GM18868 (cell line): ENCODE measurements at regions not wholly inside any gene's neighbourhood (a gene's known extent, or its start where the extent isn't known, plus 50 kb on each side); places are given as distances from the start of the nearest gene placed in this dataset.

Experiments
- ATAC-seq: cut with Tn5 transposase; IDR thresholded peaks from one replicate; pipeline ENCODE4 v1.9.1; 2021; ENCODE audit warnings: mild to moderate bottlenecking, moderate library complexity; ENCODE audit not compliant: unreplicated experiment

DNA sequence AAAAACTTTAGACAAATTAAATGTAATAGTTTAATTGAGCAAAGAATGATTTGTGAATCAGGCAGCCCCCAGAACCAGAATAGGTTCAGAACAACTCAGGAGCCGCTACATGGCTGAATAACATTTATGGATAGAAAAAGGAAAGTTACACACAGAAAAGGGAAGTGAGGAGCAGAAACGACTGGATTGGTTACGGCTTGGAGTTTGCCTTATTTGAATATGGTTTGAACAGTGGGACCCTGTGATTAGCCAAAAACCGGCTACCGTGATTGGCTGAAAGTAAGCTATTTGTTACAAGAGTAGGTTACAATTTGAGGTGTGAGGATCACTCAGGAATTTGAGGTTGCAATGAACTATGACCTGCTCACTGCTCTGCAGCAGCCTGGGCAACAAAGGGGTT is 1139.8 kb downstream of the CDH11 start:
- no peak for ATAC-seq

DNA sequence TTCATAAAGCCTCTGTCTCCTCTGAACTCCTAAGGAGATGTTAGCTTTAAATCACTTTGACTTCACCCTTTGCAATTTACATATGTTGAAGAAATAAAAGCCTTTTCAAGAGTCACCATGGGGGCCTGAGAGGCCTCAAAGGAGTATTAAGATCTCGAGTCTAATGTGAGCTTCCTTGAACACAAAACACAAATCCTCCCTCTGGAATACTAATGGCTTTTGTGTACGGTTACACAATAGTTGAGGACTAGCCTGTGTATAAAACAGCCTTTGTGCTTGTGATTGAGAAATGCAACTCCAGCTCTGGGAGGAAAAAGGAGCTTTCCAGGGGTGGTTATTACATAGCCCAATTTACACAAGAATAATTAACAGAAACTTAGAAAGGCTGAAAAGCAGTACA is 1140.2 kb downstream of the CDH11 start:
- no peak for ATAC-seq

DNA sequence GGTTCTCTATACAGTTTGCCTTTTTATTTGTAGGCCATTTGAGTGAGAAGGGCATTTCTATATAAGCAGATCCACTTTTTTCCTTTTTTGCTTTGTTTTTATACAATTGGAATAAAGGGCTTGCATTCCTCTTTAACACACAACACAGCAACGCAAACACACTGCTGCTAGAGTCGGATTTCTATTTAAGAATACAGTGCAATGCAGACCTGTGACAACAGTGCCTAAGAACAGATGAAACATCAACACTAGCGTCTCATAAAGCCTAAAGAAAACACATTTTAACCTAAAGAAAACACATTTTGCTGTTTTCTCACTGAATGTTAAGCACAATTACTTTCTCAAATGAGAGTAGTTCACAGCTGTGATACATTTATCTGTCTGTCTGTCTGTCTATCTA is 1141.1 kb downstream of the CDH11 start:
- ATAC-seq, result no peak

DNA sequence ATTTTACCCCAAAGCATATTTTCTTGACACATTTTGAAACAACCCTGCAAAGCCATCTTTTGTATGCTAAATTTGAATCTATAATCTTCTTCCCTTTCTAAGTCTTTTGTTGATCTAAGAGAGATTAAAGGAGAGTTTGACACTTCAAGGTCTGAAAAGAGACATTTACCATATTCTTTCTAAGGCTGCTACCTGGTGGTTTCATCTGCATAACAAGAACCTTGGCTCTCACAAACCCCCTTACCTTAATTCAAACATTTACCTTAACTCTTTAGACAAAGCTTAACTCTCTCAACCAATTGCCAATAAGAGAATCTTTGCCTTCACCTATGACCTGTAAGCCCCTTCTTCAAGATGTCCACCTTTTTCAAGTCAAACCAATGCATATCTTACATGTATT is 1143.6 kb downstream of the CDH11 start:
- ATAC-seq, result no peak

DNA sequence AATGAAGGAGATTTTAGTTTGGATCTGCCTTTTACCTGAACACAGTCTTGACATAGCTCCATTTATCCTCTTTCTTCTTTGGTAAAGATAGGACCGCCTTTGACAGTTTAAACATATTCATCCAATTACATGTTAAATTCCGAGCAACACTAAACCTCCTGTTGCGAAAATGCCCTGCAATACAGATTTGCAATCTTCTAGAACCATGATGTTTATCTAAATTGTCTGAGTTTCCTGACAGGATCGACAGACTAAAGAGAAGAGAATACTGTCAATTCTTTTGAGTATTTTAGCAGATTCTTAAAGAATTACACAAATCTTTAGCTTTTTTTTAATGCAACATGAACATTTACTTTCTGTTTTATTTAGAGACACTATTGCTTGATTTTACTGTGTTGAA is 1145.5 kb downstream of the CDH11 start:
- no peak for ATAC-seq

DNA sequence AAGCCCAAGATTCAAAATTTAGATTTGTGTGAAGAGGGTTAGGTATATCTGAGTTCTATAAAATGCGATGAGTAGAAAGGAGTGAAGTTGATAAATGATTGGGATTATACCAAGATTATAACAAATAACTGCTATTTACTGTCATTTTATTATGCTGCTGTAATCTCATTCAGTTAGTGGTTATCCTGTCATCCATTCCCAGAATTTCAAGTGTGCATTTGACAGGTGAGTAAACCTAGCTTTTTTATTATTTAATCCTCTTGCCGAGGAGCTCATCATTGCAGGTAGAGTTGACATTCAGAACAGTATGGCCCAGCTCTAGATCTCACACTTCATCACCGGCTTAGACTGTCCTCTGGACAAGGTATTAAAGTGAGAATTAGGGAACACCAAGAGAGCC is 1146.2 kb downstream of the CDH11 start:
- no peak for ATAC-seq

DNA sequence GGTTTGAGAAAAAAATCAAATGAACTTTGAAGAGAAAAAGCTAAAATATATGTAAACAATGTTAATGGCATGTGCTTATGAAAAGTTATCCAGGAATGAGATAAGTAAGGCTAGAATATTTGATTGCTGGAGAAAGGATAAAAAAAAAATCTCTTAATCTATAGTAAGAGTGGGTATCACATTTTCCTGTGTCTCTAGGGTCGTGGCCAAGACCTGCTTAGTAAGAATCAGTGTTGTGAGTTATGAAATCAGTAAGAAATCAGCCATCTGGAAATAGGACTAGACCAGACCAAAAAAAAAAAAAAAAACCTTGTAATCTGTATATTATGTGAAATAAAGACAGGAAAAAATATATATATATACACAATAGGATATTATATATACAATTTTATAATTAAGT is 1153.9 kb downstream of the CDH11 start:
- ATAC-seq, result no peak

DNA sequence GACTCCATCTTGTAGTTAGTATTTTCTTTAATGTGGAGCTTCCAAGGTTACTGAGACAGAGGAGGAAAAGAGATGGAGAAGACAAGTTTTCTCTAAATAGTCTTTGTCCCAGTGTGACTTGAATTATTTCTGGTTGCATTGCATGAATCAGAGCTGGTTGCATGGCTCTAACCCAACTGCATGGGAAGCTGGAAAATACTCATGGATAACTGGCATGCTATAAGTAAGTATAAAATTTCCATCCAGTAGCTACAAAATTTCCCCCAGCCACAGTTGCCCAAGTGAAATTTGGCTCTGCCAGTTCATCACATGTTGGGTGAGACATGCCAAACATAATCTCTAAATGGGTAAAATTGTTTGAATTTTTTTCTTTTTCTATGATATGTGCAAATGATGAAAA is 1161.5 kb downstream of the CDH11 start:
- no peak for ATAC-seq

DNA sequence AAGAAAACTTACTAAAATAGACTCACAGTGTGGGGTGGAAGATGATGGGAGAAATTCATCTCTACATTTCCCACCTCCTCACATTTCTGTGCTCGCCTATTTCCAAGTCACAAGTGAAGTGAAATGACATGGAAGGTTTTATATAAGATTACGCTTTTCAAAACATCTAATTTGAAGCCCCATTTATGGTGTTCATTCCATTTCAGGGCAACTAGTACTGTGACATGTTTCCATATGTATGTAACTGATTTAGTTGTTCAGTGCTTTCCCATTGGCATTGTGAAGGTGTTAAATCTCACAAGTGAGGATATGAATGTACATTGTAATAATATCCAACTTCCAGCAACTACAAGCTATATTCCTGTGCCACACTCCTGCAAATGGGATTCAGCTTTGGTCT is 1174.8 kb downstream of the CDH11 start:
- no peak for ATAC-seq

DNA sequence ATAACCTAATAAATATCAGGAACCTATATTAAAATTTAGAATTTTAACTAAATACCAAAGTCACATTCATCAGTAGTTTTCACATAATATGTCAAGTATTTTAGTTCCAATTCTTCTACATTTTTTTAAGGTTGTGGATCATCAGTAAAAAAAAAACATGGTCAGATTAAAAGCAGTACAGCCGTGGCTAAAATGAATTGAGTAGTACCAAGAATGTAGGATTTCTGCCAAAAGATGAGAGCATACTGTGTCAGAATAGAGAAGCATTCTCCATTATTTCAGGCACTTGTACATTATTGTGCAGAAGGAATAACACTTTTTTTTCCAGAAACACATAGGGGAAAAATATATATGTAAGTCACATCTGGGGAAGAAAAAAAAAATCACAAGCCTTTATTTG is 1176.1 kb downstream of the CDH11 start:
- ATAC-seq, result no peak

DNA sequence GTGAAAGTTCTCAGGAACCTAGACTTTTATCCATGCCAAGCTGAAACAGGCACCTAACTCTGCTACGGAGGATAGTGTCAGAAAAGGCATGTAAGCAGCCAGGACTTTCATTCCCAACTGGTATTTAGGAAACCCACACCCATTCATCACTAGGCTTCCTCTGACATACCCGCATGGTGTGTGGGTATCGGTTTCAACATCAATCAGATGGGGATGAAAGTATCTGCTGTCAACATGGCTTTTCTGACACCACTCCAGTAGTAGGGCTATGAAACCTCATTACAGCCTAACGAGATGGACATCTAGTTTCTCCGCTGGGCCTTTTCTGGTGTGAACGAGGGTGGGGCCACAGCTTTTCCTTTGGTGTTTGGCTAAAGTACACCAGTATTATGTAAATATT is 1178.3 kb downstream of the CDH11 start:
- ATAC-seq, result no peak

DNA sequence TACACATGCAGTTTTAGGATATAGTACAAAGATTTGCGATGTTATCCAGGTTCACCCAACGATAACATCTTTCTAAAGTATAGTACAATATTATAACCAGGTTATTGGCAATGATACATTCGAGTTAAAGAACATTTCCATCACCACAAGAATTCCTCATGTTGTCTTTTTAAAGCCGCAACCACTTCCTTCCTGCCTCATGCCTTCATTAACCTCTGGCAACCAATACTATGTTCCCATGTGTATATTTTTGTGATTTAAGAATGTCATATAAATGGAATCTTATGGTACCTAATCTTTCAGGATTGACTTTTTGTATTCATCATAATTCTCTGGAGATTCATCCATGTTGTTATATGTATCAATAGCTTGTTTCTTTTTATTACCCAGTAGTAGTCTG is 1183.2 kb downstream of the CDH11 start:
- no peak for ATAC-seq

DNA sequence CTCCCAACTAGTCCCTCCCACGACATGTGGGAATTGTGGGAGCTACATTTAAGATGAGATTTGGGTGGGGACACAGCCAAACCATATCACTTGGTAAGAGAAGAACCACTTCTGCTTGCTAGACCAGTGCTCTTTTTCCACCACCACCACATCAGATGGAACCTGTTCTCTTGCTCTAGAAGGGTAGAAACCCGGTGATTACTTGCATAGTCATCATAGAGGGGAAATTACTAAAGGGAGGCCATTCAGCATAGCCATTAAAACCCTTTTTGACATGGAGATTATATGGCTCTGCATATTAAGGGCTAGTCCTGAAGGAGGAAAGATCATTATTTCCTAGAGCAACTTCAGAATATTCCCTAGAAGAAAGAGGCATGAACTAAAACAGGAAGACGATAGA is 1188.0 kb downstream of the CDH11 start:
- ATAC-seq, result no peak

DNA sequence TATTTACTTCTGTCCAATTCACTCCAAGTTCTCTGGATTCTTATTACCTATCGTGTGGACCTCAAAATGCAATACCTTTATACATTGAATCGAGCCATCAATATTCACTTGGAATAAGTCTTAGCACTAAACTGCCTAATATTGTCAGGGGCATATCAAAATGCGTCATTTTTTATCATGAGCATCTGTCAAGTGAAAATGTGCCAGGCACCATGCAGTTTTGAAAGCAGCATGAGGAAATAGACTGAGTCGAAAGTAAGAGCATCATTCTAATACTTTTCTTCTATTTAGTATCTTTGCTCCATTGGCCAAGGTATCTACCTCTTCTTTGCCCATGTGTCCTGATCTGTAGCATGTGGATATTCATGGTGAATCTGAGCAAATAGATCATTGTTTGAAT is 1193.4 kb downstream of the CDH11 start:
- ATAC-seq, result no peak

DNA sequence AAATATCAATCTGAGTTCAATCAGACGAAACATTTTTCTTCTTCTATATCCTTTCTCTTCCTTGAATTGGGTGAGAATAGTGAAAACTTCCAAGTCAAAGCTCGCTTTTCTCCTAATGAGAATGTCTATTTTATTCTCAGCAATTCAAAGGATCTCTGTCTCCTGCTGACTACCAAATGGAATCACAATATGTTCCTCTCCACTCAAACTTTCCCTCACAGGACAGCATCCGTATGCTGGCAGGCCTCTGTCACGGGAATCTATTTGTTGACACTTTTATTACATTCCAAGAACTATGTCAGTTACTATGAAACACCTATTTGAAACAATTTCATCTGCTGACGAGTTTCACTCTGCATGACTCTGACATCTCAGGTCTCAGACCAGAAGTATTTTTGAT is 1196.6 kb downstream of the CDH11 start:
- ATAC-seq, result no peak

DNA sequence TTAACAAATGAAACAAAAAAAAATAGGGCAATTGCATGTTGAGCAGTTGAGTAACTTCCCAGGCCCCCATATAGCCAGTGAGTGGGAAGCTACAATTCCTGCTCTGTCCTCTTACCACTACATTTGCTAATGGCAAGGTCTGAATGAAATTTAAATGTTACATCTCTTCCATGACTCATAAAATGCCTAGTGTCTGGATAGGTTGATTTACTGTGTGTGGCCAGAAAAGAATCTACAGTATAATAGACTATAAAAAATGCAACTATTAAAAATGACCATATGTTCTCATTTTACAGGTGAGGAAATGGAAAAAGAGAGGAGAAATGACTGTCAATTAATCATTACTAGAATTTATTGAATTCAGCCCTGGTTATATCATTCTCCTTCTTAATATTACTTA is 1199.3 kb downstream of the CDH11 start:
- ATAC-seq, result no peak

DNA sequence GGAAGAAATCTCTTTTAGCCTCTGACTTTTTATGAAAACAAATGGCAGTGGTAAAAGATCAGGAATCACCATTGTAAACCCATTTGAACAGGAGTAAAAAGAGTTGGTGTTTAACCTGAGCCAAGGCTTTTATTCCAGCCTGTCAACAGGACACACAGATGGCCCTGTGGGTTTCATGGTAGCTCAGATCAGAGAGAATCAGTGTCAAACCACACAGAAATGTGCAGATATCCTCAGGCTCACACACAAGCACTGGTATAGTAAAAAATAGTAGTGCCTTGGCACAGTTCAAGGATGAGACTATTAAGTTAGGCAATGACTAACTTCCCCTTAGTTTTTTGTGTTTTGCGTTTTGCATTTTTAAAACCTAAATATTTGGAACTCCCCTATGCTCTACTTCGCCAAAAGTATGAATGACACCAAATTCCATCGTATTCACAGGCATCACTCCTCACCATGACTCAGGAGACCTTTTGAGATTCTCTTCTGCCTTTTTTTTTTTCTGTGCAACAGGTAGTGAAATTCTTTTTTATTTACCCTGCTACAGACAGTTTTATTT is 1200.0 kb downstream of the CDH11 start:
- no peak for ATAC-seq

DNA sequence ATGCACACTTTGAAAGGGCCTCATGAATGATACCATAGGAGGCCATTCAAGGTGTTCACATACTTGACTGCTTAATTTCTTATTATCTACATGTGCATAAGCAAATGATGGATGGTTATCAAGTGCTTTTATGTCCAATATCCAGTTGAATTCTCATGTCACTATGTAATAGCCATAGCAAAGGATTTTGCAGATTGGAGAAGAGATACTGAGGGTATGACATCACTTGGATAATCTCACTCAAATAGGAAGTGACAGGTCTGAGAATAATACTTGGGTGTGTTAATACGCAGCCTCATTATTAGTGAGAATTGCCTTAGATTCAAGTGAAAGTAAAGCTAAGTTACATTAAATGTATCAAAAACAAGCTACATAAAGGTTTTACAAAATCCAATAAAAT is 1208.6 kb downstream of the CDH11 start:
- no peak for ATAC-seq

DNA sequence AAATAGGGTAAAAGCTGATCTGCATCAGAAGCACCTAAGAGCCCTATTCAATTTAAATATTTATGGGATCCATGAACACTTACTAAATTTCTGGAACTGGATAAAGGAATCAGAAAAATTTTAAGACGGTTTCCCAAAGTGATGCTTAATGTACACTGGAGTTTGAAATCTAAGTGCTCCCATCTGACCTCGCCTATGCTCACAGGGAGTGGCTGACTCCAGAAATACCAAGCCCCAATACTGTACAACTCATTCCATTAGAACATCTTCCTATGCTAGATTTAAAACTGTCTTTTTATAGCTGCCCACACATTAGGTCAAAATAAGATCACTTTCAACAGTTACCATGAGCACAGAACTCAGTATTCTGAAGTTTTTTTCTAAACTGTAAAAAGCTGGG is 1214.6 kb downstream of the CDH11 start:
- no peak for ATAC-seq

DNA sequence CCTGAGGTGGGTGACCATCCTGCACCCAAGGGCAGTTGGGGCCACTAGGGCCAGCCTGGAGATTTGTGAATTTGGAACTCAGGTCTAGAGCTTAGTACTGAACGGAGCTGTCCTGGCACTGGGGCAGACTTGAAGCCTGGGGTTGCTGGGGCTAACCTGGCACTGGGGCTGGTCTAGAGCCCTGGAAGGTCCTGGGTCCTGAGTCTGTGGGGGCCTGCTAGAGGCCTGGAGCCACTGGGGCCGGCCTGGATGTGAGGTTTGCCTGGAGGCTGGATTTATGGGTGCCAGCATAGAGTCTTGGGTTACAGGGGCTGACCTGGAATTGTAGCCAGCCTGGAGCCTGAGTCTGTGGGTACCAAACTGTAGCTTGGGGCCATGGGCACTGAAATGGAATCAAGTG is 1216.9 kb downstream of the CDH11 start:
- ATAC-seq, result no peak

DNA sequence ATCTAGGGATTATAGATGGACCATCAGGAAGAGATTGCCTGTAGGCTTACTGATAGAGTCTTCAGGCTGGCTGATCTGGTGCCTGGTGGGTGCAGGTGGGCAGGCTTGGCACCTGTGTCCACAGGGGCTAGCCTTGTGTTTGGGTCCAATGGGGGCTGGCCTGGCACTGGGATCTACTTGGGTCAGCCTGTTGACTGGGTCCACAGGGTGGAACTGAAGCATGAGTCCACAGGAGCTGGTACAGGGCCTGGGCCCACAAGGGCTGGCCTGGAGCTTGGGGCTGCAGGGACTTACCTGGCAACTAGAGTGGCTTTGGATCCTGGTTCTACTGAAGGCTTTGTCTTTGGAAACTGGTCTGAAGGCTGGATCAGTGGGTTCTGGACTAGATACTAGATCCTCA is 1217.7 kb downstream of the CDH11 start:
- ATAC-seq, result no peak

DNA sequence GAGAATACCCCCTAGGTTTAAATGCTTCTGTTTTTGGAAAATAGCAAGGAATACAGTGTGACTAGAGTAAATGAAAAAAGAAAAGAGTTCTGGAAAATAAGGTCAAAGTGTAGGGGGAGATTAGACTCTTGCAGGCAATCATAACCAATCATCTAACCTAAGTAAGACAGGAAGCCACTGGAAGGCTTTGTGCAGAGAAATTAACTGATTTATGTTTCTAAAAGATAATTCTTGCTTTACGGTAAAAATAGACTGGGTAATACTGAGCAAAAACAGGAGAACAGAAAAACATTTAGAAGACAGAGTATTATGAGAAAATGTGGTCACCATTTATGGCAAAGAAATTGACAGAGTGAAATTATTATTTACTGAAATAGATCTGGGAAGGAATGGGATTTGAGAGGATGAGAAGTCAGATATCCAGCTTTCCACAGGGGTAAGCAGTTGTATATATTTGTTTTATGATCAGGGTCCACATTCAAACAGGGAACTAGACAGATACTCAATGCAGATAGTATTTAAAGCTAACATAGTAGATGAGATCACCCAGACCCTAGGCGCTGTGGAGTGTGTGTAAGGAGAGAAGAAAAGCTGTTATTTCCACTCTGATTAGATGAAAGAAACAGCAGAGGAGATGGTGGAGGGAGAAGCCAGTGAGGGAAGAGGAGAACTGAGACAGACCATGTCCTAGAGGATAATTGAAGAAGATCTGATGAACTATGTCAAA is 1225.3 kb downstream of the CDH11 start:
- no peak for ATAC-seq

DNA sequence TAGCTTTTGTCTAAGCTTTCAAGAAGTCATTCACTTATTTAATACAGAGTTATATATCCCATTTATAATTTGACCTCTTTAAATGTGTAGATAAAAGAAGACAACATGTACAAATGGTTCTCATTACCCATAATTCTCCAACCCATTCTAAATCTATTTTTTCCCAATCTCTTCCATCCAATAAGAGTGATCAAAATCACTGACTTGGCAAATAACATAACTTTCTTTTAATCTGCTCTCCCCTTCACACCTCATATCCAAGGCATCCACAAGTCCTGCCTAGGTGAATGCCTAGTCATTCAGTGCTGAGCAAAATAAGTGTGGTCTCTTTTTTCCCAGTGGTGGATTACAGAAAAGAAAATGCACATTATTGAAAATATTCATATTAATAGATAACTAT is 1231.1 kb downstream of the CDH11 start:
- ATAC-seq, result no peak
